GM19099 (cell line): ENCODE measurements at regions not wholly inside any gene's neighbourhood (a gene's known extent, or its start where the extent isn't known, plus 50 kb on each side); places are given as distances from the start of the nearest gene placed in this dataset.

Experiments
- POLR2A ChIP-seq: IDR thresholded peaks from 3 replicates; pipeline ENCODE4 v1.6.1; 2011; ENCODE audit warnings: low read depth; ENCODE audit not compliant: insufficient read length; ENCODE audit errors: extremely low read depth

DNA sequence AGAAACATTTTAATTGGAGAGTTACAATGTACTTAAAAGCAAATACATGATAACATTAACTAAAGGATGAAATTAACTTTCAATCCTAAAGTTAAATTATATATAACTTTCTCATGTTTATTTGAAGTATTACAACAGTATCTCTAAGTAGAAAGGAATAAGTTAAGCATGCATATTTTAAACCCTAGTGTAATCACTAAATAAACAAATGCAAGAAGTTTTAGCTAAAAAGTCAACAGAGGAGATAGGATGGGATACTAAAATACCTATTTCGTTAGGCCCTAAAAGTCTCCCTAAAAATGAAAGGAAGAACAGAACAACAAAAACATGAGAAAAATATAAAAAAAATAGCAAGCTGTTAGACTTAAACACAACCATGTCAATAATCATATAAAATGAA lies 361.3 kb upstream of the THBS1 start:
- no peak for TF ChIP-seq POLR2A

DNA sequence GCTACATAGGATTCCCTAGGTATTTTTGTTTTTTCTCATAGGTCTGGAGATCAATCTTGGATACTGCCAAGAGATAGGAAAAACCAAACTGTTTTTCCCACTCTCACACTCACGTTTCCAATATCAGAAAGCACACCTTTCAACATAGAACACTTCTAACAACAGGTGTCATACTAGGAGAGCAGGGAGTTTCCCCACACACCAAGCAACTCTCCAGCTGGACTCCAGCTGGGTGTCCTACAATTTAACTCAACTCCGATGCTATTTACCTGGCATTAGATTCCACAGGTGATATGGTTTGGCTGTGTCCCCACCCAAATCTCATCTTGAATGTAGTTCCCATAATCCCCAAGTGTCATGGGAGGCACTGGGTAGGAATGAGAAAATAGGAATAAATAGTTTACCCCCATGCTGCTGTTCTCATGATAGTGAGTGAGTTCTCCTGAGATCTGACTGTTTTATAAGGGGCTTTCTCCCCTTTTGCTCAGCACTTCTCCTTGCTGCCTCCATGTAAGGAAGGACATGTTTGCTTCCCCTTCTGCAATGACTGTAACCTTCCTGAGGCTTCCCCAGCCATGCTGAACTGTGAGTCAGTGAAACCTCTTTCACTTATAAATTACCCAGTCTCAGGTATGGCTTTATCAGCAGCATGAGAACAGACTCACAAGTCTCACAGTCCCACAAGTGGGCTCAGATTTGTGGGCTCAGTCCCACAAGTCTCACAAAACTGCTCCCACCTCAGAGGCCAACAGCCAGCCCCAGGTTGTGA lies 354.5 kb upstream of the THBS1 start:
- no peak for TF ChIP-seq POLR2A

DNA sequence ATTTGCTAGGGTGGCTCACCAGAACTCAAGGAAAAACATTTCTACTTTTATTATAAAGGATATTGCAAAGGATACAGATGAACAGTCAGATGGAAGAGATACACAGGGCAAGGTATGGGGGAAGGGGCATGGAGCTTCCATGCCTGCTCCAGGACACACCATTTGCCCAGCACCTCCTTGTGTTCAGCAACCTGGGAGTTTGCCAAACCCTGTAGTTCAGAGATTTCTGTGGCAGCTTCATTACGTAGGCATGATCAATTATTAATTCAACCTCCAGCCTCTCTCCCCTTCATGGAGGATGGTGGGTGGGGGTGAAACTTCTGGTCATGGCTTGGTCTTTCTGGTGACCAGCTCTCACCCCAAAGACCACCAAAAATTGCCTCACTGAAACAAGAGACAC lies 353.9 kb upstream of the THBS1 start:
- TF ChIP-seq POLR2A = no peak

DNA sequence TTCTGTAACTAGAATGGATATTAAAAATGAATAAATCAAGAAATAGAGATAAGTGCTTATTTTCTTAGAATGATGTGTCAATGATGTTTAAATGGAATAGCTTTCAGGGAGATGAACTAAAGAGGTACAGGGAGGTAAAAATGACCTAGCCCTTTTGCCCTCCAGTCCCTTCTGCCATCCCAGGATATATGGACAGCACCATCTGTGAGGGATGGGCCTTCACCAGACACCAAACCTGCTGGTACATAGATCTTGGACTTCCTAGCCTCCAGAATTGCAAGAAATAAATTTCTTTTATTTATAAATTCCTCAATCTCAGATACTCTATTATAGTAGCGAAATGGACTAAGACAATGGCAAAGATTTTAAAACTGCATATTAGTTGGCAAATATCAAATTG lies 352.0 kb upstream of the THBS1 start:
- no peak for TF ChIP-seq POLR2A

DNA sequence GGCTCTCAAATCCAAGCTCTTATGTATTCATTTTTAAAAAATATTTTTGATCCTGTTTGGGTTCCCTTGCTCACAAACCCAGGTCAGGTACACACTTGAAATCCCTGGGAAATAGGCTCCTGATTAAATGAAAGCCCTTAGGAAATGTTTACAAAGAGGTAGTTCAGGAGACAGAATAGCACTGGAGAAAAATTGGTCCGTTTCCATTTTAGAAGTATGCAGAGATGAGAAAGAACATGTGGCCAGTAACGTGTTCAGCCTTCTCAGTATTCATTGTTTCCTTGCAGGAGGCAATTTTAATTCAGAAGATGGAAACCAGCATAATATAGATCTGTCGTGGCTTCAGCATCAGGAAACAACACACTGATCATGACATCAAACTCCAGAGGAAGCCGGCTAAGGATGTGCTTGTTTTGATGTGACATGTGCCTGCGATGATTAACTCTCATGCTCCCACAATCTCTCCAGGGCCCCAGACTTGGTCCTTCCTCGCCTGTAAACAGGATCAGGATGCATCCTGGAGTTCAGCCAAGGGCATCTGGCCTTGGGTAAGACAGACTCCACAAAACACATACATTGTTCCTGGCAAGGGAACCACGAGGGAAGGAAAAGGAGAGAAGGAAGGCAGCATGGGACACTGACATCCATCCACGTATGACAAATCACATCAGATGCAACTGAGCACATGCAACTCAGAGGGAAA lies 350.5 kb upstream of the THBS1 start:
- no peak for TF ChIP-seq POLR2A

- TF ChIP-seq POLR2A = no peak
Observed at GRCh38 chr15:39230908-39231285, 350.0 kb upstream of the THBS1 start.

GRCh38 chr15:39232512-39232911 lies 348.4 kb upstream of the THBS1 start:
- no peak for TF ChIP-seq POLR2A

DNA sequence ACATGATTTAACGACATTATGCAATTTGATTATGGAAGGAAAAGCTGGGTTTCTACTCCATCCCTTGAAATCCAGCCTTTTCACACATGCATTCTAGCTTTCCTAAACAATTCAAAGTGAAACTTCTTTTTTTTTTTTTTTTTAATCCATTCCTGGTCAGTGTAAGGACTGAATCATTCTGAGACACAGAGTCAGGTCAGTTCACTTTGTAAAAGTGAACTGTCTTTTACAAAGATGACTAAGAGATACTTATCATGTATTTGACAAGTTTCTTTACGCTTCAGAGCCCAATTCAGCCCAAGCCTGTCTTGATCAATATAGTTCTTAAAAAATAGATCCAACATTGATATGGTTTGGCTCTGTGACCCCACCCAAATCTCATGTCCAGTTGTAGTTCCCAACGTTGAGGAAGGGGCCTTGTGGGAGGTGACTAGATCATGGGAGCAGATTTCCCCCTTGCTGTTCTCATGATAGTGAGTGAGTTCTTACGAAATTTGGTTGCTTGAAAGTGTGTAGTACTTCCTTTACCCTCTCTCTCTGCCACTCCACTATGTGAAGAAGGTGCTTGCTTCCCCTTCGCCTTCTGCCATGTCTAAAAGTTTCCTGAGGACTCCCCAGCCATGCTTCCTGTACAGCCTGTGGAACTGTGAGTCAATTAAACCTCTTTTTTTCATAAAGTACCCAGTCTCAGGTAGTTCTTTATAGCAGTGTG lies 345.6 kb upstream of the THBS1 start:
- no peak for TF ChIP-seq POLR2A

DNA sequence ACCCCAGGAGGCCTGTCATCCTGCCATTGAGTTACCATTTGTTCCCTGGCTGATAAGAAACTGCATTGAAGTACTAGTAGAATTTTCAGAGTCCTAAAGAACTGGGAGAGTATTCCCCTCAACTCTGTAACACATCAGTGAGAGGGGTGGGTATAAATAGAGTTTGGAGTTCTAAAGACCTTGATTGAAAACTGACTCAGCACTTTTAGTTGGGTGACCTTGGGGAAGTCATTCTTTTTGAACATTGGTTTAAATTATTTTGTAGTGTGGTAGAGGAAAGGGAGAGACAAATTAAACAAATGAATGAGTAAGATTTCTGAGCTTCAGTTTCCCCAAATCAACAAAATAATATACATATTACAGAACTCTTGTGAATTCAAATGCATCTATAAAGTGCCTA lies 344.5 kb upstream of the THBS1 start:
- no peak for TF ChIP-seq POLR2A

DNA sequence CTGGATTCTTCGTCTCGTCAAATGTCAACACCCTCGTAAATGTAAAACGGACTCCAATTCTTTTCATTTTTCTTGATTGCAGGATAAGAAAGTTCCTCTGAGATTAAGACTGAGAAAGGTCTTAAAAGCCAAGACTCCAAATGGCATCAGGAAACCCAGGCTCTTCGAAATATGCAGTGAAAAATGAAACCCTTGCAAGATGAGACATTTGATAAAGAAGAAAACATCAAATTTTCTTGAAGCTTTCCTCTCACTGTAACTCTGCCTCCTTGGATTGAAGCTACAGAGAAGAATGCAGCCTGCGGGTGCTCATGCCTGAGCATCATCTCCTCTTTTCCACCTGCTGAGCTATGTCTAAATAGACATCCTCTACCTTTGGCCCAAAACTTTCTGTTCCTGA lies 342.4 kb upstream of the THBS1 start:
- no peak for TF ChIP-seq POLR2A

DNA sequence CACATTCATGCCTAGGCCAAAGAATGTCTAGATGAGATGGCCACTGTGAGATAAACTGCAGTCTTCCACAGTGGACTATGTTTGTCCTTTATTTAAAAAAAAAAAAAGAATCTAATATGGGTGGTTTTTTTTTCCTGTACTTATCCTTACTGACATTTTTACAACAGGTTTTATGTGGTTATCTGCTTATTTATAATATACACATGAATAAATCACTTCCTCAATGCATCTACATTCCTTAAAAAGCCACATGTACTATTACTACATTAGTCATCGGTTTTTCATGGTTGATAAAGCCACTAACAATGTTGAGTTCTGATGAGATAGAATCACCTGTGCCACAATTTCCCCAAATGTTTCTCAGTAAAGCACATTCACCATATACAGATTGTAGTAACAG lies 341.3 kb upstream of the THBS1 start:
- no peak for TF ChIP-seq POLR2A

- TF ChIP-seq POLR2A = no peak
Observed at GRCh38 chr15:39242345-39242744, 338.5 kb upstream of the THBS1 start.

DNA sequence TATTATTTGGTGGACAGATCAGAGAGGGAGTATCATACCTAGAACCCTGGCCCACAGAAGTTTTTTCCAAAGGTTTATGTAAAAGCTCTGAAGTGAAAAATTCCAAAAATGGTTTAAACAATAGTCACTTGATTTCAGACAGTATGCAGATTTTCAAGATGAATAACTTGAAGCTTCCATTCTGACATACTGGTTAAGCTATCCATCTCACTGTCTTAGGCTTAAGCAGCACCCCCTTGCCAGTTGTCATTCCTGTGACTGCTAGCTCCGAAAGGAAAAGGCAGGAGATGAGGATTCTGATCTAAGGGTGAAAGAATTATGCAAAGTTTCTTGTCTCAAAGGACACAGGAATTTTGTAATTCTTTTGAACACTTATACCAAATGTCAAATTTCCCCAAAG lies 337.5 kb upstream of the THBS1 start:
- TF ChIP-seq POLR2A = no peak

- no peak for TF ChIP-seq POLR2A
Observed at GRCh38 chr15:39244776-39245175, 336.1 kb upstream of the THBS1 start.

DNA sequence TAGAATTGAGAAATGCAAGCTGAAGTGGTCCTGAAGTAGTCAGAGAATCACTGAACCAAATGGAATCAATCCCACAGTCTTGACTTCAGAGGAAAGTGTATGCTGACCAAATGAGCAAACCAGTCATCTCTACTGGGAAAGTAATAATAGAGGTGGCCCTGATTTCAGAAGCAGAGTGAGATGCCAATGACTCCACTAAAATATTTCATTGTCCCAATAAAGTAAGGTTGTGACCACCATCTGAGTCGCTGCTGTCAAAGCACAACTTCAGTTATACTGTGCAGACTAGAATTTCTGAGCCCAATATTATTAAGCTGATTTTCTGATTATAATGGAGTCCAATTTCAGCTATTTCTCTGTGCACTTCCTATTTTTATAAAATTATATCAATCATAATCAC lies 334.4 kb upstream of the THBS1 start:
- TF ChIP-seq POLR2A = no peak

DNA sequence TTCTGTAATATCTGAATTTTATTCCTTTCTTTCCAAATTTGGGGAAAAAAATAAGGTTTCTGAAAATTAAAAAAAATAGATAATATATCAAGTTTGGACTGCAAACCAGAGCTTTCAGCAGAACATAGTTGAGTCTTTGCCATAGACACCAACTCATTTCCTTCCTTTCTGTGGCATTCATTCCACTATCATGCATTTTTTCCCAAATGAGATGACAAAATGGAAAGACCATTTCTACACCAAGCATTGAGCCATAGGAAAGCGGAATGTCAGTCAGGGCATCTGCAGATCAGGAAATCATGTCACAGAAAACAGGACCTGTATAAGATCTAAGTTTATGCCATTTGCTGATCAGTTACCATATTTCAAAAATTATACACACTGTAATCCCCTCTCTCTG lies 333.3 kb upstream of the THBS1 start:
- no peak for TF ChIP-seq POLR2A
